ENCODE measurements at regions not wholly inside any gene's neighbourhood (a gene's known extent, or its start where the extent isn't known, plus 50 kb on each side); places are given as distances from the start of the nearest gene placed in this dataset.

DNA sequence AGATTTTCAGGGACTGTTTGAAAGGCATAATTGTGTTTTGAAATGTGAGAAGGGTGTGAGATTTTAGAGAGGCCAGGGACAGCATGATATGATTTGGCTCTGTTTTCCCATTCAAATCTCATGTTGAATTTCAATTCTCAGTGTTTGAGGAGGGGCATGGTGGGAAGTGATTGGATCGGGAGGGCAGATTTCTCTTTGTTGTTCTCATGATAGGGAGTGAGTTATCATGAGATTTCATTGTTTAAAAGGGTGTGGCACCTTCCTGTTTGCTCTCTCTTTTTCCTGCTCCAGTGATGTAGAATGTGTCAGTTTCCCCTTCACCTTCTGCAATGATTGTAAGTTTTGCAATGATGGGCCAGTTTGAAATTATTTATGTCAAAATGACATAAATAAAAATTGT, 113.0 kb upstream of the PCDH15 start:
- Mint-ChIP-seq H3K27me3 (no peaks in the 10 kb centered on the region), H3K4me3 (no peak overlapping the region), H3K9me3 (peaks cover 8% of the 10 kb centered on the region), H3K27ac (no peak overlapping the region), H3K36me3 (no peaks in the 10 kb centered on the region), H3K4me1 (no peaks in the 10 kb centered on the region)
- ATAC-seq = no peak

DNA sequence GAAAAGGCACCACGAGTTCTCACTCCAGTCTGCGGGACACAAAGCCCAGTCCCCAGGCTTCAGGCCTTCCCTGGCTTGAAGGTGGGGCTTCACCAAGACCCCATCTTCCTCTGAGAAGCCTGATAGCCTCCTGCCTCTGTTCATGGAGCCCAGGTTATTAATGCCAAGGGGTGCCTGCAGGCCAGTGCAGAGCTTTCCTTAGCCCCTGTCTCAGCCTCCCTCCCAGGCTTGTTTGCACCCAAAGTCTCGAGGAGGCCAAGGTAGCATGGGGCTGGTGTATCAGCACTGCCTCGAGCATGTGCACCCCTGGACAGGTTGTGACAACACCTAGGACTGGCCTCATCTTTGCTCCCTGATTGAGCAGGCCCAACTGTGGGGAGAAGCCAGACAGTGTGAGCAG, 108.1 kb upstream of the PCDH15 start:
- Mint-ChIP-seq H3K36me3 (no peaks in the 10 kb centered on the region), H3K27ac (no peak overlapping the region), H3K4me3 (no peak overlapping the region), H3K27me3 (no peaks in the 10 kb centered on the region), H3K4me1 (no peaks in the 10 kb centered on the region), H3K9me3 (peaks cover 8% of the 10 kb centered on the region)
- peak; percentile 35 for ATAC-seq

DNA sequence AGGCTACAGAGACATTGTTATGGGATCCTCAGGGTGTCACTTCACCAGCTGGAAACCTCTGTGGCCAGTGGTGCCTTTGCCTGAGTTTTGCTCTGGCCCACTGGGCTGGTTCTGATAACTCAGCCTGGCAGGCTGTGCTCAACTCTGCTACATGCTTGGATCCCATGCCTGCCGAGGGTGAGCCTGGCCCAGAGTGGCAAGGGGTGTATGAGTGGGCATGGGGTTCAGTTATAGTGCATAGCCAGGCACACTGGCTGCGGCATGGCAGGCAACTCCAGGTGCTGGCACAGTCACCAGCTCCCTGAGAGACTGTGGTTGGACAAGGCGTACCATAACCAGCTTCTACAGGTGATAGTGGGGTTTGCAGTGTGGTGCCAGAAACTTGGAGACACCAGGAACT, 107.0 kb upstream of the PCDH15 start:
- peaks cover 5% of the 10 kb centered on the region for H3K9me3 Mint-ChIP-seq

DNA sequence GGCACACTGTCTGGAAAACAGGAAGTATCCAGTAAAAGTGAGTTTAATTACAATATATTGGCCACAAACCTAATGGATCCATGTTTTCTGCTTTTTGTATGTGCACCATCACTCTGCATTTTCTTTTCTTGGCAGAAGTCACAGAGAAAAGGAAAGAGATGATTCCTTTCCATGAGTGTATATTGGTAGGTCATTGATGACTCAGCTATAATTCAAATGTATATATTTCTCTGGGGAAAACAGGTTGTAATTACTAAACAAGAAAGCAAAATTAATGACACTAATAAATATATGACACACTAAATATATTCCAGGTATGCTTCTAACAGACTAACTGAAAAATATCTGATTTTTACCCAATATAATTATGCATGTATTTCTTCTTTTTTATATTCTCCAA, 105.9 kb upstream of the PCDH15 start:
- H3K4me3 Mint-ChIP-seq = no peak overlapping the region
- no peaks in the 10 kb centered on the region for H3K4me1 Mint-ChIP-seq
- no peaks in the 10 kb centered on the region for H3K9me3 Mint-ChIP-seq
- no peaks in the 10 kb centered on the region for H3K27me3 Mint-ChIP-seq
- H3K27ac Mint-ChIP-seq = no peak overlapping the region
- ATAC-seq = no peak
- no peaks in the 10 kb centered on the region for H3K36me3 Mint-ChIP-seq

More for the DNA sequence above, 107.0 kb upstream of the PCDH15 start:
- Mint-ChIP-seq H3K27ac (no peak overlapping the region), H3K4me1 (no peaks in the 10 kb centered on the region), H3K27me3 (no peaks in the 10 kb centered on the region), H3K36me3 (no peaks in the 10 kb centered on the region), H3K4me3 (no peak overlapping the region)
- ATAC-seq = peak; percentile 43

DNA sequence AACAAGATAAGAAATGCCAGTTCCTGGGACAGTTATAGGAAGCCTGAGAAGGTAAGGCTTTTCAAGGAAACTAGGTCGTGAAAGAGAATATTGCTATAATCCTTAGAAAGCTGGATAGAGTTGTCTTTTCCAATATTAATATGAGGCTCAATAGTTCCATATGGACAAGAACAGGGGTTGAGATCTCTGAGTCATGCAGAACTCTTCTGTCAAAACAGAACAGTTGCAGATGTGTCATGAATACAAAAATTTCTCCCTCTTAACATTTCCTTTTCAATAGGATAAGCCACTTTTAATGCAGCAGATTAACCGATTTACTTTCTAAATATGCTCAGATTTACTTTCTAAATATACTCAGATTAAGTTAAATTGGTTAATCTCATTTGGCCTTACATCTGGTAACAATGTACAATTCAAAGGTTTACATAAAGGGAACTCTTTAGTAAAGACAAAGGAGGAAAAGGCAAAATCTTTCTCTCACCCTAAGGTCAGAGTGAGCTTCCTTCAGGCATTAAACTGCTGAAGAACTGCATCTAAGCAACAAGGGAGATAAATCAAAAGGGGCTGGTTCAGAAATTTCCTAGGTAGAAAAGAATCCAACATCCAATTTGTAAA, 104.7 kb upstream of the PCDH15 start:
- Mint-ChIP-seq H3K36me3 (no peaks in the 10 kb centered on the region), H3K9me3 (no peaks in the 10 kb centered on the region), H3K4me1 (no peaks in the 10 kb centered on the region), H3K27me3 (no peaks in the 10 kb centered on the region), H3K27ac (no peak overlapping the region), H3K4me3 (no peak overlapping the region)
- no peak for ATAC-seq

DNA sequence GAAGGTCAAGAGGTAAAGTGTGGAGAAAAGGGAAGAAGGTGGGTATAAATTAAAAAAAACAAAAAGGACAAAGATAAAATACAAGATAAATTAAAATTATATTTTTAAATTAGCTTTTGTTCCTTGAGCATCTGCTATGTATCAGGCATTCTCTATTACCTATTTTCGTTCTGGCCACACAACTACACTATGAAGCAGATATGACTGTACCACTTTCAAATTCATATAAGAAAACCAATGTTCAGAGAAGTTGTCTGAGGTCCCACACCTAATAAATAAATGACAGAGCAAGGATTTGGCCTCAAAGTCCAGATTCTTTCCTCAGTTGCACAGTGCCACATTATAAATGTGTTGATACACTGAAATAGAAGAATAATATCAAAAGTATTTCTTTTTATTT, 103.8 kb upstream of the PCDH15 start:
- Mint-ChIP-seq H3K9me3 (no peaks in the 10 kb centered on the region), H3K4me3 (no peak overlapping the region), H3K36me3 (no peaks in the 10 kb centered on the region), H3K4me1 (no peaks in the 10 kb centered on the region), H3K27ac (no peak overlapping the region), H3K27me3 (no peaks in the 10 kb centered on the region)
- no peak for ATAC-seq

DNA sequence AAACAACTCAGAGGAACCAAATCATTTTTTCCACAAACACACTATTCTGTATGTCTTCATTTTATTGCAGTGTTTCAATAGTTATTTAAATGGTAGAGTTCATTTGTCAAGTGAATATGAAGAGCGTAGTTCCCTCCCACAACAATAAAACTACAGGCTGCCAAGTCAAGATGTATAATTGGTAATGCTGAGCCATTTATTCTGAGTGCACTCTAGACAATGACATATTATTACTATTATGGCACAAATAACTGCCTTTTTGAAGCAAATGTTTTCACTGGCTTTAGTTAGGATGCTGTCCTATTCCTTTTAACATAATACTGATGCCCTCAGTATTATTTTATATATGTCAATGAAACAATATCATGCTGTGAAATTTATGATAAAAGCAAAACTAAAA, 102.7 kb upstream of the PCDH15 start:
- Mint-ChIP-seq H3K4me1 (no peaks in the 10 kb centered on the region), H3K4me3 (no peak overlapping the region), H3K27ac (no peak overlapping the region), H3K36me3 (no peaks in the 10 kb centered on the region), H3K27me3 (no peaks in the 10 kb centered on the region), H3K9me3 (no peaks in the 10 kb centered on the region)
- no peak for ATAC-seq

DNA sequence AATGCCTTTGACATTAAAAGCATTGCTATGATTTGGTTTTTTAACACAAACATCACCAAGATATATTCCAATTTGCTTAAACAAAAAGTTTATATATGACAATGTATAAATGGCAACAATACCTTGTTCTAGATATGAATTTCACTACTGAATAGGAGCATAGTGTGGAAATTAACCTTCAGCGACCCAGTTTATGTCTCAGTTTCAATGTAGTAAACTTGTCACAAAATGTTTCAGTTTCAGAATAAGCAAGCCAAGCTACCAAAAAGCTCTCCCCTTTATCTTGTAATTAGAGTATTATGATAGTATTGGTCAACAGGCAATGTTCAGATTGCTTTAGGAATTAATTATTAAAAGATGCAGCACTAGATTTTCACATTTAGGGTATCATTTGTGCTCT, 99.6 kb upstream of the PCDH15 start:
- no peak overlapping the region for H3K27ac Mint-ChIP-seq
- H3K27me3 Mint-ChIP-seq = no peaks in the 10 kb centered on the region
- H3K4me3 Mint-ChIP-seq = no peak overlapping the region
- no peak for ATAC-seq
- no peaks in the 10 kb centered on the region for H3K4me1 Mint-ChIP-seq
- no peaks in the 10 kb centered on the region for H3K9me3 Mint-ChIP-seq
- H3K36me3 Mint-ChIP-seq = no peaks in the 10 kb centered on the region

DNA sequence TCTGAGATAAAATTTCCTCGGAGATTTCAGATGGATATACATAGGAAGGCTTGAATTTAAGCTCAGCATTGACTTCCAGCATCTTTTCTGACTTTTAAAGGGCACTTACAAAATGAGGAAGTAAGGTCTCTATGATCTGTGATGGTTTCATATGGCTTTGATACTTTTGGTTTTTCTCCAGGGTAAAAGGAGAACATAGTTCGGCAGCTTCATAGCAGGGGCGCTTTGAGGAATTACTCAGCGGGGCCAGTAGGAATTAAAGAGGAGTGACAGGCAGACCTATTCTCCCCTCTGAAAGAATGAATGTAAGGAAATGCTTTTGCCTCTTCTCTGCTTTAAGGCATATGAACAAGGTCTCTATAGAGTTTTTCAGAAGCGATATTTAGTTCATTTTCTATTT, 80.0 kb upstream of the PCDH15 start:
- Mint-ChIP-seq H3K36me3 (no peaks in the 10 kb centered on the region), H3K9me3 (peaks cover 2% of the 10 kb centered on the region), H3K27ac (no peak overlapping the region), H3K27me3 (no peaks in the 10 kb centered on the region), H3K4me1 (no peaks in the 10 kb centered on the region), H3K4me3 (no peak overlapping the region)
- no peak for ATAC-seq

DNA sequence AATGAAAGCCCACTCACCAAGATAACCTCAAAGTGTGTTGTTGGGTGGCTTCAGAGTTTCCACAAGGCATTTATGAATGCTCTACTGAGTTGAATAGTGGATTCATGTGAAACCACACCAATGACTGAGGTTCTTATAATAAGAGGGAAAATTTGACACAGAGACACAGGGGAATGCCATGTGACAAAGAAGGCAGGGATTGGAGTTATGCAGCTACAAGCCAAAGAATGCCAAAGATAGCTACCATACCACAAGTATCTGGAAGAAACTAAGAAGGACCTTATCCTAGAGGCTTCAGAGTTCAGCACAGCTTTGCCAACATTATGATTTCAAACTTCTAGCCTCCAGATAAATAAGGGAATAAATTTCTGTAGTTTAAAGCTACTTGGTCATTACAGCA, 68.0 kb upstream of the PCDH15 start:
- H3K27me3 Mint-ChIP-seq = no peaks in the 10 kb centered on the region
- H3K9me3 Mint-ChIP-seq = peaks cover 3% of the 10 kb centered on the region
- no peak overlapping the region for H3K4me3 Mint-ChIP-seq
- no peak for ATAC-seq
- no peaks in the 10 kb centered on the region for H3K4me1 Mint-ChIP-seq
- no peaks in the 10 kb centered on the region for H3K36me3 Mint-ChIP-seq
- no peak overlapping the region for H3K27ac Mint-ChIP-seq

DNA sequence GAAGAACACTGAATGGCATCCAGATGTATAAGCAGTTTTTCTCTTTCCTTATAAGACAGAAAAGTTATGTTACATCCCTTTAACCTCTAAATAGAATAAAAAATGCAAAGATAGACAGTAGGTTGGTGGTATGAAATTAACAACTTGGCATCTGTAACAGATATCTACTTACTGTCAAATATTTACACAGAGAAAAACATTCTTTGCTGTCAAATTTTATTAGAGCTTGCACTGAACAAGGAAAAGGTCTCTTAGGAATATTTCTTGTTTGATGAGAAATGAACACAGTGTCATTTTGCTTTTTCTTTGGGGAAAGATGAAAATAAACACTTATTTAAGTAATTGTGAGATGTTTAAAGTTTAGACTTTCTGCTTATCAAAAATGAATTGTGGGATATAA, 65.6 kb upstream of the PCDH15 start:
- no peaks in the 10 kb centered on the region for H3K27me3 Mint-ChIP-seq
- H3K27ac Mint-ChIP-seq = no peak overlapping the region
- H3K36me3 Mint-ChIP-seq = no peaks in the 10 kb centered on the region
- H3K4me1 Mint-ChIP-seq = no peaks in the 10 kb centered on the region
- no peak for ATAC-seq
- H3K4me3 Mint-ChIP-seq = no peak overlapping the region
- H3K9me3 Mint-ChIP-seq = peaks cover 3% of the 10 kb centered on the region

DNA sequence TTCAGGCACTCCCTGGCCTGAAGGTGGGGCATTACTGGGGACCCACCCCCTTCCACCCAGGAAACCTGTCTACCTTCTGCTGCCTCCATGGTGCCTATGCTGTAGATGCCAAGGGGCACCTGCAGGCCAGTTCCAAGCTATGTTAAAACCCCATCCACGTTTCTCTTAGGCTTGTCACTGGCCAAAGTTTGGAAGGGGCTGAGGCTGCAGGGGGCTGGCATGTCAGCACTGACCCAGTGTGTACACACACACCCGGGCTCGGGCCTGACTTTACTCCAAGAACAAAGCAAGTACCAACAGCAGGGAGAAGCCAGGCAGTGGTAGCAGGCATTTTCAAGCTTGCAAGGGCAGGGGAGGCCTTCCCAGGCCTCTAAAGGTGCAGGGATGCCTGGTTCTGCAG, 53.8 kb upstream of the PCDH15 start:
- H3K4me1 Mint-ChIP-seq = no peaks in the 10 kb centered on the region
- ATAC-seq = peak; percentile 41
- no peak overlapping the region for H3K27ac Mint-ChIP-seq
- H3K36me3 Mint-ChIP-seq = no peaks in the 10 kb centered on the region
- no peaks in the 10 kb centered on the region for H3K9me3 Mint-ChIP-seq
- H3K4me3 Mint-ChIP-seq = no peak overlapping the region
- no peaks in the 10 kb centered on the region for H3K27me3 Mint-ChIP-seq

DNA sequence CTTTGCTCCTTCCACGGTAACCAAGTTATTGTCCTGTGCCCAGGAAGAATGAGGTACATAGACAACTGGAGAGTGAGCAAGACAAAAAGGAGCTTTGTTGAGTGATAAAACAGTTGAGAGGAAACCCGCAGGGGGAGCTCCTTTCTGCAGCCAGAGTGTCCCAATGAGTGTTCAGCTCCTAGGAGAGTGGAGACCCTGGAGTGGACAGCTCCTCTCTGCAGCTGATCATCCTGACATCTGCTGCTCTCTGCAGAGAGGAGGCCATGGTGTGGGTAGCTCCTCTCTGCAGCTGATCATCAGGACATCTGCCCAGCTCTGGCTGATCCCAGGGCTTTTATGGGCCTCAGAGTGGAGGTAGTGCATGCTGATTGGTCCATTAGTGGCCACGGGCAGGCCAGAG, 53.4 kb upstream of the PCDH15 start:
- no peak overlapping the region for H3K4me3 Mint-ChIP-seq
- H3K36me3 Mint-ChIP-seq = no peaks in the 10 kb centered on the region
- no peaks in the 10 kb centered on the region for H3K9me3 Mint-ChIP-seq
- H3K4me1 Mint-ChIP-seq = no peaks in the 10 kb centered on the region
- no peaks in the 10 kb centered on the region for H3K27me3 Mint-ChIP-seq
- ATAC-seq = peak; percentile 24
- H3K27ac Mint-ChIP-seq = no peak overlapping the region

DNA sequence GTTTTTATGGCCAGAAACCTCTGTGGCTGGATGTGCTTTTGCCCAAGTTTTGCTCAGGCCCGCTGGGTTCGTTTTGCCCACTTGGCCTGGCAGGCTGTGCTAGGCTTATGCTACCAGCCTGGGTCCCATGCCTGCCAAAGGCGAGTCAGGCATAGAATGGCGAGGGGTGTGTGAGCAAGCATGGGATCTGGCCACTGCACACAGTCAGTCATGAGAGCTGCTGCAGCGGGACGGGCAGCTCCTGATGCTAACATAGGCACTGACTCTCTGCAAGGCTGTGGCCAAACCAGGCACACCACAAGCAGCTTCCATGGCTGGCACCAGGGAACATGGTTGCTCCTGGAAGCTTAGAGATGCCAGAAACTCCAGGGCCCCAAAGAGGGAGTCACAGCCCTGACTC, 52.9 kb upstream of the PCDH15 start:
- no peaks in the 10 kb centered on the region for H3K27me3 Mint-ChIP-seq
- no peak for ATAC-seq
- no peak overlapping the region for H3K4me3 Mint-ChIP-seq
- no peak overlapping the region for H3K27ac Mint-ChIP-seq
- no peaks in the 10 kb centered on the region for H3K9me3 Mint-ChIP-seq
- no peaks in the 10 kb centered on the region for H3K36me3 Mint-ChIP-seq
- no peaks in the 10 kb centered on the region for H3K4me1 Mint-ChIP-seq
